ENCODE measurements at regions not wholly inside any gene's neighbourhood (a gene's known extent, or its start where the extent isn't known, plus 50 kb on each side); places are given as distances from the start of the nearest gene placed in this dataset.

- no peaks in the 10 kb centered on the region; the same call in 1 of the 2 replicates for H3K9me3 Mint-ChIP-seq
- no peaks in the 10 kb centered on the region for H3K36me3 Mint-ChIP-seq (ENCODE audit: low read depth)
Measured at GRCh38 chr3:167876620-167877281, 141.2 kb downstream of the SERPINI1 start.

More at GRCh38 chr3:167876620-167877281, 141.2 kb downstream of the SERPINI1 start:
- Mint-ChIP-seq H3K4me3 (no peak overlapping the region), H3K4me1 (ENCODE audit: low read depth) (peaks cover 12% of the 10 kb centered on the region), H3K27ac (no peak overlapping the region), H3K27me3 (ENCODE audit: insufficient read depth) (no peaks in the 10 kb centered on the region; the same call in 1 of the 2 replicates)
- no peak for TF ChIP-seq CTCF (IDR thresholded peaks at IDR 0.05)
- peak; percentile 41 for DNase-seq

All from HFFc6 (cell line).